ENCODE measurements at regions not wholly inside any gene's neighbourhood (a gene's known extent, or its start where the extent isn't known, plus 50 kb on each side); places are given as distances from the start of the nearest gene placed in this dataset.

GRCh38 chr2:216296856-216297255 is 75.4 kb downstream of the MARCHF4 start:
- no peak for ATAC-seq
- Histone ChIP-seq H3K4me1 (no peaks in the 10 kb centered on the region), H3K4me3 (no peak overlapping the region), H3K27ac (no peak overlapping the region), H3K36me3 (no peaks in the 10 kb centered on the region), H3K9me3 (no peaks in the 10 kb centered on the region), H3K27me3 (peaks cover 15% of the 10 kb centered on the region)
- TF ChIP-seq POLR2A (IDR thresholded peaks at IDR 0.05) = no peak
- no peak for TF ChIP-seq POLR2AphosphoS5 (IDR thresholded peaks at IDR 0.05)
- TF ChIP-seq EP300 (IDR thresholded peaks at IDR 0.05) = no peak
- TF ChIP-seq, protein P1, sequence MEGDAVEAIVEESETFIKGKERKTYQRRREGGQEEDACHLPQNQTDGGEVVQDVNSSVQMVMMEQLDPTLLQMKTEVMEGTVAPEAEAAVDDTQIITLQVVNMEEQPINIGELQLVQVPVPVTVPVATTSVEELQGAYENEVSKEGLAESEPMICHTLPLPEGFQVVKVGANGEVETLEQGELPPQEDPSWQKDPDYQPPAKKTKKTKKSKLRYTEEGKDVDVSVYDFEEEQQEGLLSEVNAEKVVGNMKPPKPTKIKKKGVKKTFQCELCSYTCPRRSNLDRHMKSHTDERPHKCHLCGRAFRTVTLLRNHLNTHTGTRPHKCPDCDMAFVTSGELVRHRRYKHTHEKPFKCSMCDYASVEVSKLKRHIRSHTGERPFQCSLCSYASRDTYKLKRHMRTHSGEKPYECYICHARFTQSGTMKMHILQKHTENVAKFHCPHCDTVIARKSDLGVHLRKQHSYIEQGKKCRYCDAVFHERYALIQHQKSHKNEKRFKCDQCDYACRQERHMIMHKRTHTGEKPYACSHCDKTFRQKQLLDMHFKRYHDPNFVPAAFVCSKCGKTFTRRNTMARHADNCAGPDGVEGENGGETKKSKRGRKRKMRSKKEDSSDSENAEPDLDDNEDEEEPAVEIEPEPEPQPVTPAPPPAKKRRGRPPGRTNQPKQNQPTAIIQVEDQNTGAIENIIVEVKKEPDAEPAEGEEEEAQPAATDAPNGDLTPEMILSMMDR (IDR thresholded peaks at IDR 0.05) = no peak
- 20 to 63% methylated on average over 2 to 7 of the region's 7 CpGs for WGBS, 2 donors (ENCODE audit: low coverage in 1 of 2)

DNA sequence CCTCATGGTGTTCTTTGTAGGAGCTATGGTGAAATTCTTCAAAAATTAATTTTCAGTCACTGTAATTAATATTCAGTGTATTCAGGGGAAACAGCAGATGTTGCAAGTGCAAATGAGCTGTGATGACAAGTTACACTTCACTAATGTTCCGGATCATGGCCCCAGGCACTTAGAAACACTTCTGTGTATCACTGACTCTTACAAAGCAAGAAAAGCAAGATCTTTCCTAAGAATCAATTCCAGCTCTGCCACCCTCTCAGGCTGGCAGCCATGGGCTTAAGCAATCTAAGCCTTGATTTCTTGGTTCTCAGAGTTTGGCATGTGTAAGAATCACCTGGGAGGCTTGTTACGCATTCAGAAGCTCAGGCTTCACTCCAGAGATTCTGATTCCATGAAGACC is 78.0 kb downstream of the MARCHF4 start:
- H3K27me3 ChIP-seq = peaks cover 8% of the 10 kb centered on the region

GRCh38 chr2:216293883-216294282 is 78.4 kb downstream of the MARCHF4 start:
- Histone ChIP-seq H3K36me3 (no peaks in the 10 kb centered on the region), H3K9me3 (no peaks in the 10 kb centered on the region), H3K27me3 (peaks cover 5% of the 10 kb centered on the region), H3K4me1 (no peaks in the 10 kb centered on the region), H3K27ac (no peak overlapping the region), H3K4me3 (no peak overlapping the region)
- 84 to 93% methylated on average over 2 to 5 of the region's 5 CpGs for WGBS, 2 donors (ENCODE audit: low coverage in 1 of 2)
- no peak for ATAC-seq
- TF ChIP-seq POLR2A (IDR thresholded peaks at IDR 0.05) = no peak
- no peak for TF ChIP-seq POLR2AphosphoS5 (IDR thresholded peaks at IDR 0.05)

More for the DNA sequence above, 78.0 kb downstream of the MARCHF4 start:
- TF ChIP-seq, protein P1 (IDR thresholded peaks at IDR 0.05) = no peak
- TF ChIP-seq POLR2AphosphoS5 (IDR thresholded peaks at IDR 0.05) = no peak
- no peak for TF ChIP-seq EP300 (IDR thresholded peaks at IDR 0.05)
- no peak for TF ChIP-seq POLR2A (IDR thresholded peaks at IDR 0.05)
- no peak overlapping the region for H3K27ac ChIP-seq
- no peaks in the 10 kb centered on the region for H3K36me3 ChIP-seq
- no peak for ATAC-seq
- 78 to 88% methylated on average over 1 to 2 of the region's 2 CpGs for WGBS, 2 donors (ENCODE audit: low coverage in 1 of 2)
- no peak overlapping the region for H3K4me3 ChIP-seq
- H3K9me3 ChIP-seq = no peaks in the 10 kb centered on the region
- no peaks in the 10 kb centered on the region for H3K4me1 ChIP-seq

DNA sequence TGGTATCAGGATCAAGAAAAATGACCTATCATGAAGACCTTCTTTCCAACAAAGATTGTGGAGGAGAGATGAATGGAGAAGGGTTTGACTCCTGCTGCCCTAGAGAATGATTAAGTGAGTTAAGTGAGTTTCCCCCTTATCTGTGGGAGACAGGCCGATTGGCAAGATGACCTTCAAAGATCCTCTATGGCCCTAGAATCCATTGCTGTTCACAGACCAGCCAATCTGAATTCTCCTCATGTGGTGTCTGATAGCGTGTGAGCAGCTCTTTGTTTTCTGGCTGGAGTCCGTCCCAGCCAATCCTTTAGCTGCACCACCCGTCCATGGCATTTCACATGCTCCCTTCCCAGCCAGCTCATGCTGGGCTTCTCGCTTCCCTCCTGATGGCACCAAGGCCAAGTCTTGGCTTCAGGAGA is 79.4 kb downstream of the MARCHF4 start:
- WGBS, 2 donors (ENCODE audit: low coverage in 1 of 2) = 43 to 55% methylated on average over 4 to 5 of the region's 5 CpGs
- Histone ChIP-seq H3K27me3 (peaks cover 4% of the 10 kb centered on the region), H3K27ac (no peak overlapping the region)

DNA sequence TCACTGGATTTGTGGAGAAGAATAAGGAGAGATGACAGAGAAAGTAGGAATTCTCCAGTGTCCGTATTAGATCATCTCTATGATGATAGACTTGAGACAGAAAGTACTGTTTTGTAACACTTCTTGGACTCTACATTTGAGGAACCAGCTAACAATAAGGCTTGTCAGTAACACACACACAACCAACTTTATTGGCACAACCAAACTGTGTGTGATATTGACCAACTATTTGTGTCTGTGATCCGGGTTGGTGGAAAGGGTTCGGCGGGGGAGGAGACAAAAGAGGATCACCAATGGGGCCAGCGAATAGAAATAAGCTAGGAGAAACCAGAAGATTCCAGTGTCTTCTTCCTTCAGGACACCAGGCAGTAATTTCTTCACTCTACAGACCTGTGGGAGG is 79.8 kb downstream of the MARCHF4 start:
- no peak for ATAC-seq
- TF ChIP-seq, protein P1 (IDR thresholded peaks at IDR 0.05) = no peak
- TF ChIP-seq POLR2AphosphoS5 (IDR thresholded peaks at IDR 0.05) (no peak), EP300 (IDR thresholded peaks at IDR 0.05) (no peak), POLR2A (IDR thresholded peaks at IDR 0.05) (no peak)
- H3K27ac ChIP-seq = no peak overlapping the region
- 93 to 96% methylated on average over 4 to 5 of the region's 5 CpGs for WGBS, 2 donors (ENCODE audit: low coverage in 1 of 2)
- peaks cover 4% of the 10 kb centered on the region for H3K27me3 ChIP-seq
- no peaks in the 10 kb centered on the region for H3K9me3 ChIP-seq
- no peak overlapping the region for H3K4me3 ChIP-seq
- no peaks in the 10 kb centered on the region for H3K4me1 ChIP-seq
- no peaks in the 10 kb centered on the region for H3K36me3 ChIP-seq

More for the DNA sequence above, 79.4 kb downstream of the MARCHF4 start:
- H3K4me1 ChIP-seq = no peaks in the 10 kb centered on the region
- TF ChIP-seq POLR2A (IDR thresholded peaks at IDR 0.05) (no peak), EP300 (IDR thresholded peaks at IDR 0.05) (no peak), POLR2AphosphoS5 (IDR thresholded peaks at IDR 0.05) (no peak)
- TF ChIP-seq, protein P1 (IDR thresholded peaks at IDR 0.05) = no peak
- no peaks in the 10 kb centered on the region for H3K36me3 ChIP-seq
- no peak overlapping the region for H3K4me3 ChIP-seq
- no peaks in the 10 kb centered on the region for H3K9me3 ChIP-seq
- ATAC-seq = no peak
